ENCODE measurements at regions not wholly inside any gene's neighbourhood (a gene's known extent, or its start where the extent isn't known, plus 50 kb on each side); places are given as distances from the start of the nearest gene placed in this dataset.
"Not testable (repeated sequence)": the region's sequence is repeated elsewhere in the genome, so short reads cannot be mapped to it uniquely, and the experiment has no call there.

DNA sequence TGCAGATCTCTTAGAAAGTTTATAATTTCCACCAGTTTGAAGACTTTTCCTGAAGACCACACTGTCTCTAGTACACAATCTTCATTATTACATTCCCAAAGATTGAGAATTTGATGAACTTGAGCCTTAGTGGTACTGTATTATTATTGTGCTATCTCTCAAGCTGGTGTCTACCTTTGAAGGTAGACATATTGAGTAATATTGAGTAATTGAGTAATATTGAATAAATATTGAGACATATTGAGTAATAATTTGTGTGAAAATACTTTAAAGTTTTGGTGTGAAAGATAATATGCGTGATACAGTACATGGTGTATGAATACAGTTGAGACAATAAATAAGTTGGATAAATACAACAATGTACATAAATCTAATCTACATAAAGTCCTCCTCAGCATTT is 613.1 kb upstream of the ADGRL2 start:
- no peak for DNase-seq

DNA sequence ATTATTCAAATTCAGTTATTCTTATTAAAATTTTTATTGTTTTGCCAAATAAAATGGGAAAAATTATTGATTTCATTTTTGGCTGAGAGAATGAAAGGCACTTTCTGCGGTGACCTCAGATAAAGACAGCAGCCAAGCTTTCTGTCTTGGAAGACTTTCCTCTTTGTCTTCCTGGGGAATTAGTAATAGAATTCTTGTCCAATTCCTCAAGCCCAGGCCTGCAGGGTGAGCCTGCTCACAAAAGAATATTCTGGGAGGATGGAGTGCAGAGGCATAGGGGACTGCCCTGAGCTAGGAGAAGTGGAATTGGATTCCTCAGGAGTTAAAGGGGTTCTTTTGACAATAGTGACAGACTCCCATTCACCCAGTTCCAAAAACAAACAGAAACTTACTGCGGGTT is 614.5 kb upstream of the ADGRL2 start:
- no peak for DNase-seq

GRCh38 chr1:81183553-81183952 is 617.2 kb upstream of the ADGRL2 start:
- DNase-seq, result no peak

GRCh38 chr1:81183051-81183450 is 617.7 kb upstream of the ADGRL2 start:
- no peak for DNase-seq

- DNase-seq, result no peak
Measured at GRCh38 chr1:81179242-81179641, 621.5 kb upstream of the ADGRL2 start.

DNA sequence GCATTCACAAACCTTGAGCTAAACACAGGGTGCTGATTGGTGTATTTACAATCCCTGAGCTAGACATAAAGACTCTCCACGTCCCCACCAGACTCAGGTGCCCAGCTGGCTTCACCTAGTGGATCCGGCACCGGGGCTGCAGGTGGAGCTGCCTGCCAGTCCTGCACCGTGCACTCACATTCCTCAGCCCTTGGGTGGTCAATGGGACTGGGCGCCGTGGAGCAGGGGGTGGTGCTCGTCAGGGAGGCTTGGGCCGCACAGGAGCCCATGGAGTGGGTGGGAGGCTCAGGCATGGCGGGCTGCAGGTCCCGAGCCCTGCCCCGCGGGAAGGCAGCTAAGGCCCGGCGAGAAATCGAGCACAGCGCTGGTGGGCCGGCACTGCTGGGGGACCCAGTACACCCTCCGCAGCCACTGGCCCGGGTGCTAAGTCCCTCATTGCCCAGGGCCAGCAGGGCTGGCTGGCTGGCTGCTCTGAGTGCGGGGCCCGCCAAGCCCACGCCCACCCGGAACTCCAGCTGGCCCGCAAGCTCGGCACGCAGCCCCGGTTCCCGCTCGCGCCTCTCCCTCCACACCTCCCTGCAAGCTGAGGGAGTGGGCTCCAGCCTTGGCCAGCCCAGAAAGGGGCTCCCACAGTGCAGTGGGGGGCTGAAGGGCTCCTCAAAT is 622.2 kb upstream of the ADGRL2 start:
- DNase-seq, result not testable (repeated sequence)

- DNase-seq, result no peak
Measured at GRCh38 chr1:81174811-81175476, 625.8 kb upstream of the ADGRL2 start.

DNA sequence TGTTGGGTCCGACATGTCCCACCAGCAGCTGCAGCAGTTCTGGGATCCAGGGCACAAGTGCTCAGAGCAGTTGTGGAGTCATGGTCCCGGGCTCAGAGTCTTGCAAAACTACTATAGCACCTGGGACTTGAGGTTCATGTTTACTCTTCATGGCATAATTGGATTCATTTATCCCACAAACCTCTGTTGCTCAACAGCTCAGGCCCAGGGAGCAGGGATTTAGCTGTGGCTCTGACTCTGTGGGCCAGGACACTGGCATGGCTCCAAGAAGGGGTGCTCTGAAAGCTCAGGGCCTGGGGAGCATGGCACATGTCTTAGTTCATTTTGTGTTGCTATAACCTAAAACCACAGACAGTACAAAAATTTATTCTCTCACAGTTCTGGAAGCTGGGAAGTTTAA is 626.7 kb upstream of the ADGRL2 start:
- no peak for DNase-seq

- DNase-seq, result no peak
Measured at GRCh38 chr1:81172483-81172882, 628.3 kb upstream of the ADGRL2 start.

- no peak for DNase-seq
Measured at GRCh38 chr1:81170721-81171120, 630.0 kb upstream of the ADGRL2 start.

DNA sequence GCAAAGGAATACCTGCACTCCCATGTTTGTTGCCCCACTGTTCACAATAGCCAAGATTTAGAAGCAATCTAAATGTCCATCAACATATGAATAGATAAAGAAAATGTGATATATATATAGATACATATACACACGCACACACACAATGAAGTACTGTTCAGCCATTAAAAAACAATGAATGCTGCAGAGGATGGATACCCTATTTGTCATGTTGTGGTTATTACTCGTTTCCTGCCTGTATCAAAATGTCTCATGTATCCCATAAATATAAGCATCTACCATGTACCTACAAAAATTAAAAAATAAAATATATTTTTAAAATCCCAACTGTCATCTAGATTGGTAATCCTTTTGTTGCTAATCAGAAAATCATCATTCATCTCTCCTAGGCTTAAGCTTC is 634.8 kb upstream of the ADGRL2 start:
- no peak for DNase-seq

DNA sequence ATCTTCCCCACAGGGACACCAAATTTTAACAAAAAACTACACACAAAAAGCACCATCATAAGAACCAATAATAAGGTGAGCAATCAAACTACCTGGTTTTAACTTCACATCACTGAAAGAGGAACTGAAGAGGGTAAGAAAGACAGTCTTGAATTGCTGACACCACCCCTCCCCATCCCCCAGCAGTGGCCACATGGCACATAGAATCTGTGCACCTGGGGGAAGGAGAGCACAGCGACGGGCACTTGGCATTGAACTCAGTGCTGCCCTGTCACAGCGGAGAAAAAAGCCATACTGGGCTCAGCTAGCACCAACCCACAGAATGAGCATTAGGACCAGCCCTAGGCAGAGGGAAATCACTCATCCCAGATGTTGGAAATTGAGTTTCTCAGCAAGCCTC is 640.0 kb upstream of the ADGRL2 start:
- no peak for DNase-seq

DNA sequence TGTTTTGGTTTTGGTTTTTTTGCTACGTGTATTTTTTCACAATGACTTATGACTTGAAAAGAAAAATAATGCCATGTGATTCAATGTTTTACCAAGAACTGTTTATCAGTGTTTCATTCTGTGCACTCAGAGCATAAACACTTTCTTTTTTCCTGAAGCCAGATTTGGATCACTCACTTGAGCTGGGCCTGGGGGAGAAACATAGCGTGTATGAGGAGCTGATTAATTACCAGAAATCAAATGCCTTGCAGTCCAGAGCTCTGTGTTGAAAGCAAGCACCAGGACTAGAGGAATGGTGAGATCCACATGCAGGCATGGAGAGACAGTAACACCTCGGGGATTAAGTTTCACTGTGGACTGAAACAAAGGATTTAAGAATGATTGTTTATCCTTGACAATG is 642.1 kb upstream of the ADGRL2 start:
- no peak for DNase-seq

DNA sequence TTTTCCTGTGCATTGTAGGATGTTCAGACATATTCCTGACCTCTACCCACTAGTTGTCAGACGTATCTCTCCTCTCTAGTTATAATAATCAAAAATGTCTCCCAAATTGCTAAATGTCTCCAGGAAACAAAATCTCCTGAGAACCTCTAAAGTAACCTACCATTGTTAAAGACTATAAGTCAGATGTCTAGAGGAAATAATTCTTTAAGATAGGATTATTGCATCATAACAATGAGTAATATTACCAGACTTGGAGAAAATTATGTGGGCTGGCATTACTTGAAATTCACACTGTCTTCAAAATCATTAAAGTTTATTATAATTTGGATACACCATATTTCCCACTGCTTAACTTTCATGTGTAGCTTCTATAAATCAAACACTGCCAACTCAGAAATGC is 643.0 kb upstream of the ADGRL2 start:
- no peak for DNase-seq

GRCh38 chr1:81156887-81157286 is 643.8 kb upstream of the ADGRL2 start:
- DNase-seq, result no peak

DNA sequence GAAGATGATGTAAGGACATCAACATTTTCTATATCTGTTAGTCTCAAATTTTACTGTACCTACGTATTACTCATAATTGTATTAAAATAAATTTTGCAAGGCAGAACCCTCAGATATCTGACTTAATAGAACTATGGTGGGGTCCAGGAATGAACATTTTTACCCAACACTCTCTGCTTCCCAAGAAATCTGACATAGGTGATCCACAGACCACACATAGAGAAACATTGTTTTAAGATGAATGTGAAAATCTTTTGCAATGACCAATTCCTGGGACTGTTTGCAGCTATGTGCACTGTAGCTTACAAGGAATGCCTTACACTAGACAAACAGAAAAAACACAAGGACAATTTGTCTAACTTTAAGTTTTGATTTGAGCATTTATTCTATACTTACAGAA is 645.6 kb upstream of the ADGRL2 start:
- DNase-seq, result no peak

DNA sequence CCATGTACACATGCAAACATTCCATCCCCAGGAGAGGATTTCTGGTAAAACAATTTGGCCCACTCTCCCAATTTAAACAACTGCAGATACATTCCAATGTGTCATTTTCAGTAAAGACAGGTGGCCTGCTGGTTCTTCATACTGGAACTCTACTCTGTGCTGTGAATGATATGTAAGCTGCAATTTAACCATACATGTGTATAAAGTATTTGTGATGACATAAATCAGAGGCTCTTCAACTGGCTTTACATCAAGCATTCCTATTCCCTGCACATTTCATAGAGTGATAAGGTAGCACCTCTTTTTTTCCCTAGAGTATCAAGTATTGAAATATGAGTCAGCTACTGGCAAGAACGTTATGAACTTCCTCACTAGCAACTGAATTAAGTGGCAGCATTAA is 649.5 kb upstream of the ADGRL2 start:
- no peak for DNase-seq

DNA sequence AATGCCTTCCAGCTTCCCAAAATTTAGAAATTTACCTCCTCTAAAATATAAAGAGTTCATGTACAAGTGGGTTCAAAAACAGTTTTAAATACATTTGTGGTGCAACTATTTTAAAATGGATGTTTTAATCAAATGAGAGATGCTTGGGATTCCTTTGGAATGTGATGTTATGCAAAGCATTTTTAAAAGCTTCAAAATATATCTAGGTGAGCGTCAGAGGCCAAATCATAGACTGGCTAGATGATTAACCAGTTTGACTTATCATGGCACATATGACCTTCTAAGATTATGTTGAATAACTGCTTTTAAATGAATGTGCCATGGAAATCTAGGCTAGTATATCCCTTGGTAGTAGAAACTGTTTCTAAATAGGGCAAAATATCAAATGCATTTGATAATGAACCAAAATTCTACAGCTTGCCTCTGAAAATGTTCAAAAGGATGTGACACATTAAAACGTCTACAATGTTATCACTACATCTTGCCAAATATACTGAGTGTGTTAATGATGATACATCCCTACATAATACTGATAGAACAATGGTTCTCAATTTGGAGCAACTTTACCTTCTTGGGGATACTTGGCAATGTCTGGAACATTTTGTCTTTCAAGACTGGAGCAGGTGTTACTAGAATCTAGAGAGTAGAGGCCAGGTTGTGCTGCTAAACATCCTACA is 650.9 kb upstream of the ADGRL2 start:
- DNase-seq, result no peak

GRCh38 chr1:81144240-81144825 is 656.4 kb upstream of the ADGRL2 start:
- DNase-seq, result no peak

- no peak for DNase-seq
Measured at GRCh38 chr1:81142099-81142826, 658.5 kb upstream of the ADGRL2 start.

- DNase-seq, result no peak
Measured at GRCh38 chr1:81135524-81135923, 665.2 kb upstream of the ADGRL2 start.

DNA sequence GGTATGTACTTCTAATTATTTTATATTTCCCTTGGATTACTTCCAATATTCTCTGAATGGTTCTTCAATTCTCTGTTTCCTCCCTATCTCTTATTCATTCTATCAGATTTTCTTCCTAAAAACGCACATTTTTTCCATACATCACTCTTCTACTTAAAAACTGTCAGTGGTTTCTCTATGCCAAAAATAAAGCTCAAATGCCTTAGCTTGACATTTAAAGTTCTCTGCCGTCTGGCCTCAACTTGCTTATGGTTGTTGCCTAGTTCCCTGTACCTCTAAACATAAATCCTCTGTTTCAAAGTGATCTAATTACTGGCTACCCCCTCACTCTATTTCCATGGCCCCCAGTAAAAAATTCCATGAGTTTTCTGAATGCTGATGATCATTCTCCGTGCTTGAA is 671.0 kb upstream of the ADGRL2 start:
- DNase-seq, result no peak

DNA sequence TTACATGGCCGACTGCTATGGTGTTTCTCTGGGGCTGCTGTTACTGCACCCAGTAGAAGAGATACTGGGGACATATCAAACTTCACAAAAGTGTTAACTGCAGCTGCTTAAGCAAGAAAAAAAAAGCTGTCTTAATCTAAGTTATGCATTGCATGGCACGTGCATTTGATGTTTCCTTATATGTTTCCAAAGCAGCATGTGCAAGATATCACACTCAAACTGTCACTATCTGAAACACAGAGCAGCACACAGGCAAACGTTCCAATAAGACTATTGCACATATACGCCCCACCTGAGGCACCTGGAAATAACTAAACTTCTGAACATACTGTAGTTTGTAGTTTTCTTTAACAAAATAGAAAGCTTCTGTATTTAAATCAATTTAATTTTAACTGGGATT is 671.4 kb upstream of the ADGRL2 start:
- DNase-seq, result no peak

All from bone marrow (tissue), 2 donors.